ENCODE measurements at regions not wholly inside any gene's neighbourhood (a gene's known extent, or its start where the extent isn't known, plus 50 kb on each side); places are given as distances from the start of the nearest gene placed in this dataset.
"Not testable (repeated sequence)": the region's sequence is repeated elsewhere in the genome, so short reads cannot be mapped to it uniquely, and the experiment has no call there.

GRCh38 chr2:199556527-199557285, 99.0 kb upstream of the SATB2 start:
- DNase-seq: peak in 1 of 3 donors; percentile 22

GRCh38 chr2:199554026-199554425, 96.3 kb upstream of the SATB2 start:
- DNase-seq: no peak

- no peak for DNase-seq
Observed at GRCh38 chr2:199552141-199552540, 94.4 kb upstream of the SATB2 start.

GRCh38 chr2:199543606-199544172, 86.0 kb upstream of the SATB2 start:
- DNase-seq: no peak

- no peak for DNase-seq
Observed at GRCh38 chr2:199535445-199536177, 77.9 kb upstream of the SATB2 start.

- not testable (repeated sequence) for DNase-seq
Observed at GRCh38 chr2:199533873-199534272, 76.1 kb upstream of the SATB2 start.

GRCh38 chr2:199527071-199527470, 69.3 kb upstream of the SATB2 start:
- no peak for DNase-seq

- no peak for DNase-seq
Observed at GRCh38 chr2:199524689-199525574, 67.2 kb upstream of the SATB2 start.

- no peak for DNase-seq
Observed at GRCh38 chr2:199509403-199509802, 51.7 kb upstream of the SATB2 start.
